Activated CD8-positive, alpha-beta memory T cell treated with anti-CD3 and anti-CD28 coated beads for 4 hours (primary cell): ENCODE measurements at regions not wholly inside any gene's neighbourhood (a gene's known extent, or its start where the extent isn't known, plus 50 kb on each side); places are given as distances from the start of the nearest gene placed in this dataset.

Source experiments
- DNase-seq, 2 donors: peaks; one replicate each; pipeline ENCODE4 v3.0.0-alpha.2; 2020; ENCODE audit warnings: low read depth in 2 of 2

DNA sequence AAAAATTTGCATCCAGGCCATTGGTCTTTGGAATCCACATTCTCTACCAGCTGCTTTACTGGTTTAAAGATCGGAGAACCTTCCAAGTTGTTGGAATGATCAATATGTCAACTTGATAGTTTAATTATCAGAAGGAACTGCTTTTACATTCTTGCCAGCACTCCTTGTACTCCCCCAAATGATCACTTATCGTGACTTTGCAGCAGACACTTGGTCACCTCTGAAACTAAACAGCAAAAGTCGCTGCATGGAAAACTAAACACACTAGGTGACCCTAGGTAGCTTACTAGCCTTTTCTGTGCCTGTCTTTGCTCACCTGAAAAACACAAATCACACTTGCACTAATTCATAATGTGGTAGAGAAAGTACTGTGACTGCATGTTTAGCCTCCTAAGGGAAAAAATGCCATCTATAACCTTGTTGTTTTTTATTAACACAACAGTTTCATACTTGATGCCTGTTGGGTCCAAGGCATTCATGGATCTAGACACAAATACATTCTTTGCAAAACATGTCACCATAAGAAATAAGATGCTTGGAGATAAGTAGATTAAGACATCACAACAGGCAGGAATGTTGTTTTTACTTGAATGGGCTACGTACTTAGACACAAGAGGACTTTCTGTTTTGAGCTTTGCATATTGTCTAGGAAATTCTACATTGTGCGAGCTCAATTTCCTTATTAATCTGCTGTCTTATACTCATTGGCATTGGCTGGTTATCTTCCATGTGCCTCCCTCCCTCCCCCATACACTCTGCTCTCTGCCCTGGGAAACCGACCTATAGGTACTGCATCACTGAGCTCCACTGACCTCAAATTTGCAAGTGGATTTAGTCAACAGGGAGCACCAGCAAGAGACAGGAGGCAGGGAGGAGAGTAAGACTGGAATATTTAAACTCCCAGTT is 219.1 kb upstream of the STK17B start:
- DNase-seq = no peak

DNA sequence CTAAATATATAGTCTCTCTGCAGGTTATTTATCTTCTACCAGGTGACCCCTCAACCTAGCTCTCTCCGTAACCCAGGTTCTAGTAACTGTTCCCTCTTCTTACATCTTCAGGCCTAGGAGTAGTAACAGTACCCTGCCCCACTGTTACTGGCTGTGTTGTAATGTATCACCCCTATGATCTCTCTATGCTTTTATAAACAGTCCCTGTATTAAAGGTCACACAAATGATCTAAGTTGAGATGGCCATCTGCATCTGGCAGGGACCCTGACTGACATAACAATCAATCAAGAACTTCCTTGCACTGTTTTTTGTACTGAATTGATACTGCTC is 219.7 kb upstream of the STK17B start:
- no peak for DNase-seq

DNA sequence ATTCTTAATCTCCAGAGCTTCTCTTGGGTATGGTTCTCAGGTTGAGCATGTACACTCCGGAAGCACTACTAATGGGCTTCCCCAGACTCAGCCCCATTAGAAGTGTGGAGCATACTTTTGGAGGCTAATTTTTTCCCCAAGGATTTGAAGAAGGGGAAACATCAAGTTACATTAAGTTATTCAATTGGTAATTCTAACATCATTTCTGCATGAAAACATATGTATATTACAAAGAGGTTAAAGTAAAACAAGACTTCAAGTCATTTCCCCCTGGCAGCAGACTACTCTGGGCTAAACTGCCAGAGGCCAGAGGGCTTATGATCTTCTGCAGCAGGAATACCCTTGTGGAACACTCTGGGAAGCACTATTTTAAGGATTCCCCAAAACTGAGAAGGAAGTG is 227.7 kb upstream of the STK17B start:
- DNase-seq = no peak

DNA sequence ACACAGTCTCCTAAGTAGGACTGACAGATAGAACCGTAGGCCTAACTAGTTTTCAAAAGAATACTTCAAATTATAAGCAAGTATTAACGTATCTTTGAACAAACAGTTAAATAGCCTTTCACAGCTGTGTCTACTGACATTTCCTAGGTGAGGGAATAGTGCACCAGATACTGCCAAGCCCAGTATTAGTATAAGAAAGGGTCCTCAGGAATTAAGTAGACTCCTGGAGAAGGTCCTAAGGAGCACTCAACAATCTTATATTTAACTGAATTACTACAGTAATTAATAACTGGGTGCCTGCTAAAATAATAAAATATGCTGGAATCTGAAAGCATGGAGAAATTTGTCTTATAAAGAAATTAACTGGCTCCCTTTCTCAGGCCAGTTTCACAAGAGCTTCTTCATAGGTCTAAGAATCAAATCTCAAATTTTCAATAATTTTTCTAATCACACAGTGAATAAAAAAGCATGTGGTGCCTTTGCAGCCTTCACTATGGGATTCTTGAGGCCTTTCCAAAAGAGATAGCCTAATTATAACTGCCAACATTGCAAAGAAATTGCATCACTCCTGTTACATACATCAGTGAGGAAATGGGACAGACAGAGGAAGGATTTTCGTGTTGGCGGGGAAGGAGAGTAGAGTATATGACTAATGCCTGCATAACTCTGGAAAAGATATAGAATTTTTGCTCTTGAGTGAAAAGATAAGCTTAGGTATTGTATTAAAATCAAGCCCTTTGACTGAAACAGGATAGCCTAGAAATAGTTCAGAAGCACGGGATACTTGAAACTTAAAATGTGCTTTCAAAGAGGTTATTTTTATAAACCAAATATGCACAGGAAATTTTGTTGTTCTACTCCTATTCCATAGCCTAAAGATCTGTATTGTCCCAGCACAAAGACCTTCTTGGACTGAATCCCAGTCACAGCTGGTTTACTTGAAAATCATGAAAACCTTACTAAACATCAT is 228.6 kb upstream of the STK17B start:
- no peak for DNase-seq

DNA sequence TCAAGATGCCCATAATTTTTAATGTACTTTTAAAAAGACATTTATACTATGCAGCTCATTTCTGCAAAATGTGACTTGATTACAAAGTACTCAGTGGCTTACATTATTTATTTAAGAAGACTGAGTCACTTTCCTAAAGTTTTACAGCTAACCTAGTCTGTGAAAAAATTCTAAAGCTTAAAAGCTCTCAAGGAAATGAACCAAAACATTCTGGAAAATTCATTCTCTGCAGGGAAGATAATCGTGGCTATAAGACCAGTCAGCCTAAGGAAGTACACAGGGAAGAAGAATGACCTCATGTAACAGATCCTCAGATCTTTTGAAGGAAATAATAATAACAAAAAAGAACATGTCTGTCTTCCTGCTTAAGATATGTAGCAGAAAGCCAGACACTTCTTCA is 232.1 kb upstream of the STK17B start:
- DNase-seq = no peak

DNA sequence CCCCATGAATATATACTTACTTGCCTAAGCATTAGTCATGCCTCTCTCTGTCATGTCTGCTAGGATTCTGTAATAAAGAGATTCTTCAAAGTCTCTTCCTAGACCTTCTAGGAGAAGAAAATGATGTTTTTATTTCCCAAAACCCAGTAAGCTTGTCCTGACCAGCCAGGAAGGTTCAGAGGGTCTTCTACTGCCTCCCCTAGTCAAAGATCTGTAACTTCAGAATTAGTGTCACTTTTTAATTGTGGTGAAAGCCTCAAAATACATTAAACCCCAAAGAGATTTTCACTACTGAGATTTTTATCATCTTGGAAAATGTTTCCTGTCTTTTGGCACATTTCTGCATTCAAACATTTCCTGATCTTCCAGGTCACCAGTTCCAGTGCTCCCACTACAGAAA is 232.9 kb upstream of the STK17B start:
- DNase-seq = no peak

DNA sequence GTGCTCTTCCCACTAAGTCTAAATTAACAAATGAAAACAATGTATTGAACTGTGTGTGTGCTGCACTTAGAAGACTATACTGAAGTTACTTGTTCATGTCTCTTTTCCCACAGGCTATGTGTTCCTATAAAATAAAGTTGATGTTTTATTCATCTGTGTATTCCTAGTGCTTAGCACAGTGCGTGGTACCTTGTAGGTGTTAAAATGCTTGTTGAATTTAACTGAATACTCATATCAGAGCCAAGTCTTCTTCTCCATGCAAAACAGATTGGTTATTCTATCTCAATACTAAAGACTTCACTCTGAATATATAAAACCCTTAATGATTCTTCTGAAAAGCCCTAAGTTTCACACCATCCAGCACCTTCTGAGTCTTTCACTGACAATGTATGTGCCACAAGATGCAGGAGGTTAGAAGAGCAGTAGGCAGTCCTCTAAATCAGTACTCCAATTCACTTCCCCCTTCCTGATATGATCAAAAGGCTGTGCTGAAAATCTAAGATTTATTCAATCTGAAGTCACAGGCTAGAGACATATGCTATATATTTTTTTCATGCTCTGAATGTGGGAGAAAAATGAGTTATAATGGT is 231.7 kb upstream of the CCDC150 start:
- no peak for DNase-seq

DNA sequence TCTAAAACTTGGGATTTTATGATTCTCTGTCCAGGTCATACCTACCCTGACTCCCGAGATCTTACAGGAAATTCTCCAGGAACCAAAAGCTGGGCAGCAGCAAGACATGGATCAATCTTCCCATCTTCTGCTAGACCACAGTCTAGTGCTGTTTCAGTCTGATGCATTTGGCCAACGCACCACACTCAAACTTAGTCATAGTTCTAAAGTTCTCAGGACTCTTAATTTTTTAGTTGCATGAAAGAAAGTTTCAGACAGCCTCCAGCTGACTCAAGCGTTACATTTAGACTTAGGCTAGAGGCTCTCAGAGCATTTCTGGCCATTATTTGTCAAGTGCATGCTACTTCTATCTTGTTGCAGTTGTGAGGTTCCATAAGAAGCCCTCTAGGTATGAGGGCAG is 230.1 kb upstream of the CCDC150 start:
- no peak for DNase-seq

DNA sequence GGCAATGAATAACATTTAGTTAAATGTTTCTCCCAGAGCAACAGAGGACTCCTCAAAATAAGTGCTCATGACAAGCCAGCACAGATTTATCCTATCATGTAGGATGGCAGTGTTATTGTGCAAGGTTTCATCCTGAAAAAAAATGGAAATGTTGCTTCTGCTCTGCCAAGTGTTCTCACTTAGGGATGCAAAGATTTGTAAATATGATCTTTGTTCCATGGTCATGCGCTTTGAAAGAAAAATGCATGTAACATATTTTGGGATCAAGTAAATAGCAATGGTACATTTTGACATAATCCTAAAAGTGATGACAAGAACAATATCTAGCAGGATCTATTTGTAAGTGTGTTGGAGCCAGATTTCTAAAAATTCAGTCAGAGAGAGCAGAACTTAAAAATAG is 229.5 kb upstream of the CCDC150 start:
- no peak for DNase-seq

DNA sequence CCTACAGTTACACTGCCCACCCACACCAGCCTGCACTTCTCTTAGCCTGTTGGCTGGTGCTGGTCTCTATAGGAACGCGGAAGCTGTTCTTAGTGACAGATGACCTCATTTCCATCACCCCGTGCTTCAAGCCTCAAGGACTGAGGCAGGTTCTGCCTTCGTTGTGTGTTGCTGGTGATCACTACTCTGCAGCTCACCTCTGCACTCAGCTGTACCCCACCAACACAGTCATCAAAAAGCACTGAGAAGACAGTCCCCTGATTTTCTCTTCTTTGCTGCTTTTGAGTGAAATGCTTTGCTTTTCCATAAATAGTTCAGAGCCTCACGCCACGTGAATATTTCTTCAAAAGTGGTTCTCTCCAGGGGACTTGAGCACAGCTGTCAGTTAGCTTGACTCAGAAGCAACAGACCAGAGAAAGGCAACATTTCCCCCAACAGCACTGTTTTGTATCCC is 225.7 kb upstream of the CCDC150 start:
- DNase-seq = no peak

DNA sequence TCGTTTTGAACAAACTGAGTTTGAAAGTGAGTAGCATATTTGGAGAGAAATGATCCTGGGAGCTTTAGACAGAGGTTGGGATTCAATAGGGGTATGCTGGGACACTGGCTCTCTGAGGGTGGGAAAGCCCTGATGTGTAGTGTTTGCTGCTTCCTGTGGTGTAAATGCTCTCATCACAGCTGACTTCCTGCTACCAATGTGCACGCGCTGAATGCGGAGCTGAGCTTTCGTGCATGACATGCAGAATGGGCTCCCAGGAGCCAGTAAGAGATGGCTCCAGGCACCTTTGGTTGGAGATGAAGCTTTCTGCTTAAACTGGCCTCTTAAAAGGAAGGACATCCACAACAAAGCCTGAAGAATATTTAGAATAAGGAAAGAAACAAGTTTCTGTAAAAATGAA is 224.1 kb upstream of the CCDC150 start:
- DNase-seq = no peak

DNA sequence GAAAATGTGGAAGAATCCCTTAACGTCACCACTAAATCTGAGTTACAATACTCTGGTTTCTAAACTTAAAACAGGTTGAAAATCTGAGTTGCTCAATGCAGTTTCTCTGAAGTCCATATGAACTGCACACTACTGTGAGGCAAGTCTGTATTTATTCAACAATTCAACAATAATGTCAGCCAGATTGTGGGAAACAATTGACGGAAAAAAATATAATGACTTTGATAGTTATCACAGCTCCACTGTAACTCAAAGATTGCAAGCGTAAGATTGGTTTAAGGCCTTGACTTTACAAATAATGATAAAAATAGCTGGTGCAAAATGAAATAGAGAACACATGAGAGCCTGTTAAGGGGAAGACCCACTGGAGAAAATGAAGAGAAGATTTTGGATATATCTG is 219.4 kb upstream of the CCDC150 start:
- DNase-seq = no peak

DNA sequence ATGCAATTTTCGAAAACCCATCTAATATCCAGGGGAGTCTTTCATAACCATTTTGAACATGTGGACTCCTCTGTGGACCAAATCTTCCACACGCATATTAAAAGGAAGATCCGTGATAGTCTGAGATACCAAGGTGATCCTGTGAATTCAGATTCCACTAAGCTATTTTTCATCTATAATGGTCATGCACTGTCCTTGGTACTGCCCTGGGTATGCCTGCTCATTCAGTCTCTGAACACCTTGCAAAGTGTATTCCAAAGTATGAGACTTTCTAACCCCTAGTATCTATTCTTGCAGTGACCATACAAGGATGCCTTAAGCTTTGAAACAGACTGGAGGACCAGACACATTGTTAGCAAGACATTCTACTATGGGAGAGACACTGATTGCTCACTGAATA is 217.6 kb upstream of the CCDC150 start:
- no peak for DNase-seq

DNA sequence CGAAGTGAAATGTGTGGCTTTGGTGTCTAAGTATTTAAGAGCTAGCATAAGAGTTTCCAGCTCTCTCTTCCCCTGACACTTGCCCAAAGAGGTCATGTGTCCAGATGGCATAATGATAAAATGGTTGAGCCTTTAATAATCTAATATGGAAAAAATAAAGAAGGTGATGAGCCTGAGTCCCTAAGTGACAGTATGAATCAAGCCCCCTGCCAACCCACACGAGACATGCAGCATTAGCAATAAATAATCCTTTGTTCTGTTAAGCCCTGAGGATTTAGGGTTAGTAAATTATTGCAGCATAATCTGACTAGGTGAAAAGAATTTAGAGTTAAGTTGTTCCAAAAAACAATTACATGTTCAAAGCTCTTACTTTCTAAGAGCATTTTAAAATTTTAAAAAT is 217.2 kb upstream of the CCDC150 start:
- DNase-seq = no peak

DNA sequence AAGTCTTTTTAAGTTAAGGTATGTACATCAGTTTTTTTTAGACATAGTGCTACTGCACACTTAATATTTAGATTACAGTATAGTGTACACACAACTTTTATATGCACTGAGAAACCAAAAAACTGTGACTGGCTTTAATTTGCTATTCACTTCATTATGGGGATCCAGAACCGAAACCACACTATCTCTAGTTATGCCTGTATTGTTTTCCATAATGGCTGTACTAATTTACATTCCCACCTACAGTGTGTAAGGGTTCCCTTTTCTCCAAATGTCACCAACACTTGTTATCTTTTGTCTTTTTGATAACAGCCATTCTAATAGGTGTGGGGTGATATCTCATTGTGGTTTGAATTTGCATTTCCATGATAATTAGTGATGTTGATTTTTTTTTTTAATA is 213.4 kb upstream of the CCDC150 start:
- DNase-seq = no peak

DNA sequence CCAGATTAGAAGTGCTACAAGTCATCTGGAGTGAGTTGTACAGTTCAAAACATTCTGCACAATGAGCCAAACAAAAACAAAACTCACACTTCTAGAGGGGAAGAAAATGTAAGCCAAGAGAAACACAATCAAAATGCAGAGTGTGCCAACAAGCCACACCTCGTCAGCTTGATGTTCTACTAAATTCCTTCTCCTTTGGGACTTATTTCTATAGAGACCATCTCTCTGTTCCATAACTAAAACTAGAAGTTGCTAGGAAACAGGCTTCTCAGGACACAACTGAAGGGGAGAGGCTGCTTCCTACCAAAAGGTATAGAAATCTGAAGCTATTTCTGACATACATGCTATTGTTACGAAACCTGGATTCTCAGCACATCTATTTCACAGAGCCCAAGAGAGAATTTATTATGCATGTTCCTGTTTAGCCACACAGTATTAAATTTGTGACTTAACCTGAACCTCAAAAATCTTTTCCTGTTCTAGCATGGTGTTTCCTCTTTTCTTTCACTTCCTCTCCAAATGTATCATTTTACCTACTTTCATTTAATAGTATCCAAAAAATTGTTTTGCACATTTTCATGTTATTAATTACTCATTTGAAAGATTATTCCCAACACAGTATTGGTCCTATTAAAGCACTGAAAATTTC is 211.4 kb upstream of the CCDC150 start:
- no peak for DNase-seq

DNA sequence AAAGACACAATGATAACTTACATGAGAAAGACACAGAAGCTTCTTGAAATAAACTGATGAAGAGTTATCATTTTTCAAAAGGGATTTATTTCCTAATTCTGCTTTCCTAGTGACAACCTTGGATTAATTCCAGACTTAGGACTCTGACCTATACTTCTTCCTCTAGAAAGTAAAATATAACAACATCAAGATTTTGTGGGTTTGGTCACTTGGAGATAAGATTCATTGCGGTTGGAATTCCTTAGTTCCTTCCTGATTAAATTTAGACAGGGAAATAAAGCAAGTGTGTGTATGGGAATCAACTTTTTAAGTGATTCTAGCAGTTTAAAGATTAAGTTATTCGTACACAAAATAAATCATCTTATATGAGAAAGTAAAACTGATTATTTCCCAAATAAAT is 208.4 kb upstream of the CCDC150 start:
- no peak for DNase-seq

DNA sequence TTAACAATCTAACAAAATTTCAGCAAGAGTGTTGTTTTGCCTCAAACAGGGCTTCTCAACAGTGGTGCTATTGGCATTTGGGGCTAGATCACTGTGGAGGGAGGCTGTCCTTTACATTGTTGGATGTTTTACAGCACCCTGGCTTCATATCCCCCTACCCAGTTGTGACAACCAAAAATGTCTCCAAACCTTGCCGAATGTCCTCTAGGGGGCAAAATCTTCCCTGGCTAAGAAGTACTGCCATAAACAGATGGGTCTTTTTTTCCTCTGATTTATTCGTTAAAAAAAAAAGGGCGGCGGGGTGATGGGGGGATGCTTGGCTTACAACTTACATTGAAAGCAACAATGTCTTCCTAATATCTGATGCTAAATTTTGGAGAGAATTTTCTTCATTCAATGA is 207.6 kb upstream of the CCDC150 start:
- DNase-seq = no peak

DNA sequence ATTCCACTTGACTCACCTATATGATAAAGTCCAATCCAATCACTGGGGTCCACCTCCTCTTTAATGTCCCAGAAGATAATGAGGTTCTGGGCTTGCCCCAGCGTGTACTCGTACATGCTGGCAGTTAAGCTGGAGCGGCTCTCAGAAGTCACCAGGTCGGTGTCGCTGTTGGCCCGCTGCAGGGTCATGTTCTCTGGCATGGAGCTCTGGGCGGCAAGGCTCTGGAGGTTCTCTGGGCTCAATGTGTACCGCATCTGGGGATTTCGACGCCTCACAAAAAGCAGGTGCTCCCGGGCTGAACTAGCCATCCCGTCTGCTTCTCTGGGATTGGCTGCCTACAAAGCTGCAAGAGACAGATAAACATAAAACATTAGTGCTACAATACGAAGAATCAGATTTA is 206.4 kb upstream of the CCDC150 start:
- DNase-seq = no peak

DNA sequence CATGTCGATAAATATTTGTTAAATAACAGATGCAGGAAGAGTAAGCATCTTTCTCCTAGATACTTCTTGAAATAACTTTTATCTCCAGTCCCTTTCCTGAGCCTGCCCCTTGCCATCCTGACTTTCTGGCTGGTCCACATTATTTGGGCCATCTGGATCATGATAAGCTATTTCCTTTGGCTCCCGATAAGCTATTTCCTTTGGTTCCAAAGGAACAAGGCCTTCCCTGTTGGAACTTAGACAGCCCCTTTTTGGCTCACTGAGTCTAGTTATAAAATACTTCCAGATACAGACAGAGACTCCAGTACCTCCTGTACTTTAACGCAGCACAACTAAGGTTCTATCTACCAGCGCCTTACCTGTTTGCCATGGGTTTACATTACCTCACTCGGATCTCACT is 205.3 kb upstream of the CCDC150 start:
- DNase-seq = no peak

DNA sequence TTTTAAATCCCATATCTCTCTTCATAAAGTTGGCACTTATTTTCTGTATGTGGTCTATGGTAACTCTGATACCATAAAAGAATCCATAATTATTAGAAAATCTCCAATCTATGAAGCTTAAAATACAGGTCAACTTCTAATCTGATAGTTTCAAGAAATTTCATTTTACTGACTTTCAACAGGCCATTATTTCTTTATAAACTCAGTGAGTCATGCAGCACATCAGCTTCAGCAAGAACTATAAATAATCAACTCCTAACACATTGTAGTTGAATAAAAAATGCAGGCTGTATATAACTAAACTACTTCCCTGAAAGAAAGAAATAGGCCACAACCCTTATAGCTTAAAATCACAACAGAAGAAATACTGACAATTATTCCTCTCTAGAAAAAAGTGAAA is 204.3 kb upstream of the CCDC150 start:
- DNase-seq = no peak

DNA sequence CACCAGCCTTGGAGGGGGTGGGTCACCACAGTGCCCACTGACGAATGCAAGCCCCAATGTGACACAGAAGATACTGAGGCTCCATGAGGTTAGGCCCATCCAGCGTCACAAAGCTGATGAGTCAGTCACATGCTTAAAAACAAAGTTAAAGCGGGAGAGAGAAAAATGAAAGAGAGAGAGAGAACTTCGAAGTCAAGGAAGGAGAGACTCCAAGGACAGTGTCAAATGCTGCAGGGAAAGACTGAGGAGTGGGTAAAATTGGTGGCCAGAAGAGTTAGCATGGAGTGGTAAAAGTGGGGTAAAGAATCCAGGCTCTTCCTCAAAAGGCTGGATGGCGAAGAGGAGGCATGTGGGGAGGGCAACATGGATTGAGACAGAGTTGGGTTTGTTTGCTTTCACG is 201.9 kb upstream of the CCDC150 start:
- DNase-seq = no peak
